HG03159 (cell line): ENCODE measurements at regions not wholly inside any gene's neighbourhood (a gene's known extent, or its start where the extent isn't known, plus 50 kb on each side); places are given as distances from the start of the nearest gene placed in this dataset.
"Not testable (repeated sequence)": the region's sequence is repeated elsewhere in the genome, so short reads cannot be mapped to it uniquely, and the experiment has no call there.

ENCODE experiments used
- ATAC-seq: cut with Tn5 transposase; IDR thresholded peaks from one replicate; pipeline ENCODE4 v1.9.1; 2021; ENCODE audit warnings: mild to moderate bottlenecking, moderate library complexity; ENCODE audit not compliant: unreplicated experiment

DNA sequence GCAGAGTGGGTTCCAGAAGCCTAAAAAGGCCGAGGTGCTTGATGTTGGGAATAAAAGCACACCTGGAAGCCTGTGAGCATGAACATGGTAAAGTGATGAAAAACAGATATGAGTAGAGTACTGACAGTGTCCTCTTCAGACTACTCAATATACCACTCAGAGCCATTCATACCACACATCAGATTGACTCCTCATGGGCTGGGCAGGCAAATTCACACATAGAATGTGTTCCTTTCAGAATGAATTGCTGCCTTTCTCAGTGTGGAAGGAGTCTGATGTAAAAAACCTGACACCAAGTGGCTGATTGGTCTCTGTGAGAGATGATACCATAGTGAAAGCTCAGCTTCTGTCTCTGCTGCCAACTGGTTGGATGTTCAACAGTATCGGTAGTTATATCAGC lies 442.7 kb downstream of the RAPGEF2 start:
- ATAC-seq: no peak

DNA sequence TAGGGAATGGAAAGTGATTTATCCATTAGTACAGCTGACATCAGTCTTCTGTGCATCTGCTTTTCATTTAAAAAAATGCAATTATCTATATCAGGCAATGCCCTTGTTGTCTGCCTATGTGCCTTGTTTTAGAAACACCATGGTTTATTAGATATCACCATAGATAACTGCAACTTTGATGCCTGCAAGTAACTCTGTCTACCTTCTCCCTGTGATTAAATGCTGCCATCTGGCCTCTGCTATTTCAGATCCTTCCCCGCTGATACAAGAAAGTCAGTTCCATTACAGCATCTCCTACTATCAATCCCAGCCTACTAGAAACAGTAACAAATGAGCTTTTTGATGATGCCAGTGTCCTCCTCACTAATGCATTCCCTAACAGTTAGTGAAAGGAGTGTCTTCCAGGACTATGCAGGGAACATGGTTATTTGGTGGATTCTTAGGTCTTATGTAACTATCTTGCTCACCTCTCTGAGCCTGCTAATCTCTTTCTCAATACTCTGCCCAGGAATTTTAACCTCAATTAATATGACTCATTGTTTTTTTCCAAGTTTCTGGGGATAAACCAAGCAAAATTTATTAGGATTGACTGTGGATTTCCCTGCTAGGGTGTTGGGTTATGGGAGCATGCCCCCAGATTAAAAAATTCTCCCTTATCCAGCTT lies 444.9 kb downstream of the RAPGEF2 start:
- ATAC-seq: no peak

DNA sequence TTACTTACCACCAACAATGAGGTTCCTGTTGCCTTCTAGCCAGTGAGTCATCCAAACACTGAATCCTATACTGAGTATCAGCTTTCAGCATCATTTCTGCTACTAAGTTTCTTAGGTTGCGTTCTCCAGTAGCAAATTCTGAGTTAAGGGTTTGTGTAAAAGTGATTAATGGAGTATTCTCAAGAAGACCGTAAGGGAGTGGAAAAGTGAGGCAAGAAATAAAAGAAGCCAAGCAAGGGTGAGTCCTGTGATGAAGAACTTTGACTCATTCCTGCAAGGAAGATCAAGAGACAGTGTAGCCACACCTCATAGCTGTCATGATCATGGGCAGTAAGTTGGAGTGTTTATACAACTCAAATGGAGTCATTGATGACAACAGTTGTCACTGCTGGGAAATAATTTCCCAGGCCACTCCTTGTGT lies 446.2 kb downstream of the RAPGEF2 start:
- ATAC-seq: no peak

DNA sequence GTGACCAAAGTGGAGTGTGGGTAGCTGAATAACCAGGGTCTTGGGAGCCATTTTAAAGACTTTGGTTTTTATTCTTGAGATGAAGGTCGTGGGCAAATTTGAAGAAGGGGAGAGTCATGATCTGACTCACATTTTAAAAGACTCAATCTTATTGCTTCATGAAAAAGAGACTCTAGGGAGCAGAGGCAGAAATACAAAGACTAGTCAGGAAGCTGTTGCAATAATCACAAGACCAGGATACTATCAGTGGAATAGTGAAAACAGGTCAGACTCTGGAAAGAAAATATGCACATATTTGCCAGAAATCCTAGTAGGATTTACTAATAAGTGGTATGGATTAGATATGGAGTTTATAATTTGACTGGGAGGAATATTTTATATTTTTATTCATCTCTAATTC lies 448.4 kb downstream of the RAPGEF2 start:
- no peak for ATAC-seq

DNA sequence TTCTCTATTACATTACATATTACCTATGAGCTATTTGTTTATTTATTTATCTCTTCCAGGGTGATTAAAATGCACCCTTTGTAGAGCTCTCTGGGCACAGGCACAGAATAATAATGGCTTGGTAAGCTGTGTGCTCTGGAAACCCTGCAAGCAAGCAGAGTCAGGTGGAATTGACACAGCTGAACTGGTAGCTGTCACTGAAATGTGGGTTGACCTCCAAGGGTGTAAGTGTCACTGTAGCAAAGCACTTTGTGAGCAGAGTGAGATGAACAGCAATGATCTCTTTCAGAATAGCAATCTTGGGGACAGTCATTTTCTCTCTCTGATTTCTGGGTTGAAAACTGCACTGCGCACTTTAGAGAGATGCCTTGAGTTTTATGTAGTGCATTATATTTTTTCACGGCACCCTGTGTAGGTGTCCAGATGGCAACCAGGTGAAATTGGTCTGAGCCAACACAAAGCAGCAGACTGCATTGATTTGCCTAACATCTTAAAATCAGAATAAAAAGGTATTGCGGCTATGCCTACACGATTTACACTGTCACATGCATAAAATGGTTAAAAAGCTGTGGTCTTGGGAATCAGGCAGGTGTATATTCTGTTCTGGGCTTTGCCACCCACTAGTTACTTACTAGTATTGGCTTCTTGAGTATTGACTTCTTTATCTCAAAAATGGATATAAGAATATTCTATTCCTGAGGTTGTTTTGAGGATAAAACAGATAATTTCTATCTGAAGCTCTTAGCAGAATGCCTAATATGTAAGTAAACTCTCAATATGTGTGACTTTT lies 450.3 kb downstream of the RAPGEF2 start:
- no peak for ATAC-seq

DNA sequence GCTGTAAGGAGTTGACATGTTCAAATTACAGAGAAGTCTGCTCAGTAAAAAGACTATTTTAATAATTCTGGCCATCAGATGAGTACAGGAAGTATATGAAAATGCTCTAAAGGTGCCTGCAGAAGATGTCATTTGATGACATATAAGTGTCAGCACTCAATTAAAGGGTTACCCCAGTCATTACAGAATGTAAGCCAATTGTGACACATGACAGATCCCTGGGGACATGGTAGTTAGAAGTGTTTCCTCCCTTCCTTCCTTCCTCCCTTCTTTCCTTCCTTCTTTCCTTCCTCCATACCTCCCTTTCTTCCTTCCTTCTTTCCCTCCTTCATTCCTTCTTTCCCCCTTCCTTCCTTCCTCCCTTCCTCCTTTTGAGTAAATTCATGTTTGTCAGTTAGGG lies 453.0 kb downstream of the RAPGEF2 start:
- ATAC-seq: no peak

DNA sequence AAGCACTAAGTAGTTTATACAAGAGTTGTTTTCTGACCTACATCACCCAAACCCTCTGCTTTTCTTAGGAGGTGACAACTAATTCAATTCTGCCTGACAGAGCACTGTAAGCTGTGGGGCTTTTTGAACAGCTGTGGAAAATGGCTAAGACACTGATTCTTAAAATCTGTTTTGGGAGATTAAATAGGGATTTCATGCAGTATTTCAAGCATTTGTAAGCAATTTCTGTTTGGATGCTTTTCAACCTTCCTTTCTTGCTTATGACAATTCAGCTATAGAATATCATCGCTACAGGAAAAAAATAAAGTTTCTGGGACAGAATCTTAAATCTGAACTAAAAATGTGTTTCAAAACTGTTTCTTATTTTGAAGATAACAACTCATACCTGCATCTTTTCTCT lies 459.5 kb downstream of the RAPGEF2 start:
- no peak for ATAC-seq

DNA sequence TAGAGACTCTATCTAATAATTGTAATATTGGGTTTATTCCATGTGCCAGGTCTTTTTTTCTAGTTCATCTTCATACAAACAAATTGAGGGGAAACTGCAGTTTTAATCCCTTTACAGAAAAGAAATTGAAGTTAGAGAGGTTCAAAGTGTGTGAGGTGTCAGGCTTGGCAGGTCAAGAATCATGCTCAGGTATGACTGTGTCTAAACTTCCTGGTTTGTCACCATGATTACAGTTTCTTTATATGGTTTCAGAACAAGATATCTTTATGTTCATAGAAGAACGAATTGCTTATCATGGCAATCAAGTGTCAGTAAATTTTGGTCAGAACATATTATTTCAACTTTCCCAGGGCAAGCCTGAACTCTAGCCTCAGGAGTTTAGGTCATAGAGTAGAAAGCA lies 460.4 kb downstream of the RAPGEF2 start:
- ATAC-seq: no peak

DNA sequence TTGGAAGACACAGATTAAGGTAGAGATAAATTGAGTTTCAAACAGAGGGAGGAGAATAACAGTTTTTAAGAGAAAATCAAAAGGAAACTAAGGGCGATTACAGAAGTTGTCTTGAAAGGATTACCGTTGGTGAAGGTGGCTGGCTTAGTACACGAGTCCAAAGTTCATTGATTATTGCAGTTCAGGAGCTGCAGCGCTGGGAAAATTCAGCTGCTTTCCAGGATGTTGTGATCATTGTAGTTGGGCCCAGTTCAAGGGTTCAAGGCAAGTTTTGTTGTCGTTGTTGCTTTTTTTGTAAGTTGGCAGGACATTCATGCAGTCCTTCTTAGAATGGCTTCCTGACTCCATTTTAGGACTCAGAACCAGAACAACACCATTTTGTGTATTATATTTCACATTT lies 461.7 kb downstream of the RAPGEF2 start:
- no peak for ATAC-seq

DNA sequence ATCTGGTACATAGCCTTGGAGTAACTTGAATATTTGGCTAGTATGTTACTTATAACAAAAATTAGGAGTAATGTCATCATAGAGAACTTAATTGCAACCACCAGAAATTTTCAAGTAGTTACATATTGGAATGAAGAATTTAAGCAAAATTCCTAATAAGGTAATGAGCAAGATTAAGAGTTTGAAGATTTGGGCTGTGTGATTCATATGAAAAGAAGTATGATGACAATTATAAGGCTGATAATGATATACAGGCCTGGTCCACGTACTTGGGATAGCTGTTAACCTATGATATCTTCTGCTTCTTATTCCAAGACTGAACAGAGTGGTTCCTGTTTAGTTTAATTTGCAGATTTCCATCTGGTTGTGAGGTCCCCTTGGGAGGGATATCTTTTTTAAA lies 463.9 kb downstream of the RAPGEF2 start:
- ATAC-seq: no peak

DNA sequence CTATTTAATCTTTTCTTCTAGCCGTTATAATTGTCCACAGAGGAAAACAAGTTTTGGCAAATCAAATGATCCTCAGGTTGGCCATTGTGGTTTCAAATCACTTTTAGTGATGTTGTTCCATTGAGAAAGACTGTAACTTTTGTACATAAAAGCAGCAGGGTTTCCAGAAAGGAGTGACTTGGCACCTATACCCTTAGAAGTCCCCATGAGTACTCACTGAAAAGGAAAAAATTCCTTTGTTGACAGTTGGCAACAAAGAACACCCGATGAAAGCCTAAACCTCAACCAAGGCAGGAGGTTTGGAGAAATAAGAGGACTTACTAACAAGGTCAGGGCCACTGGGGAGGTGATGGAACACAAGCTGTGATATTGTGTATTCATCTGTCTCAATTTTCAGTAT lies 474.4 kb downstream of the RAPGEF2 start:
- no peak for ATAC-seq

DNA sequence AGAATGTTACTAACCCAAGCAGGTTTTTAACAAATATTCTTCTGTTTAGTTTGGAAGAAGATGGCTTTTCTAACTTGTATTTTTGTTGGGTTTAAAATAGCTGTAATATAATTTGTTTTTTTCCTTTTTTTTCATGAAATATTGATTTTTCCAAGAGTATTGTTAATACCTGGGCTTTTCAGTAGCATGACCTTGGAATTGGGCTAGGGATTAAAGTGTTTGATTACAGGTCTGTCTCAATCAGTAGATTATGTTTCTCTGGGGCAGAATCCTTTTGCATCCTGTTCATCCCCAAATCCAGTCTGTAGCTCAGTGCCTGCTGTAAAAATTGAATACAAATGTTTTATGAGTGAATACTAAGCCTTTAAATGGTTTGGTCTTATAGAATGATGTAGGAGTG lies 479.8 kb downstream of the RAPGEF2 start:
- ATAC-seq: no peak

DNA sequence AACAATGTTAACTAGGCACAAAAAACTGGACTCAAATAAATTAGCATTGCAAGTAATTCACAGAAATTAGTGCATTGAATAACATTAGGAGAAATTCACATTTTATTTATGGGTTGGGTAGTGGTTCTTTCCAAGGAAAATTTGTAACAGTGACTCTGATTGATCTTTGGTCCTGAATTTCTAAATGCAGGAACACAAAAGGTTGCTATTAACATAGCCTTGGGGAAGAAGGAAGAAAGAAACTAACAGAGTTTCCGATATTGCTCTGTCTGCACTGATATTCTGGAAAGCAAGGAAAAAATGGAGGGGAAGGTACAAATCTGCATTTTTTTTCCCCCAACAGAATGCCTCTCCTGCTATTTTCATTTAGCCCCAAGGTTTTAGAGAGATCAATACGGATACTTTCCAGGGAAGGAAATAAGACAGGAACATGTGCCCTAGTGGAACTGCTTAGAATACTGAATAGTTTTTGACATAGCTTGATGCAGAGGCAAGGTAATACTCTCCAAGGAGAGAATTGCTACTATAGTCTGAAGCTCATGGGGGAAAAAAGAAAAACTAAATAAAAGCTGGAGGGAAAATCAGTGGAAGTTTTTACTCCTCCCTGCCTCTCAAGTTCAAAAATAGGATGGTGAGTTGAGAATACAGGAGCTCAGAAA lies 490.1 kb downstream of the RAPGEF2 start:
- ATAC-seq: no peak

DNA sequence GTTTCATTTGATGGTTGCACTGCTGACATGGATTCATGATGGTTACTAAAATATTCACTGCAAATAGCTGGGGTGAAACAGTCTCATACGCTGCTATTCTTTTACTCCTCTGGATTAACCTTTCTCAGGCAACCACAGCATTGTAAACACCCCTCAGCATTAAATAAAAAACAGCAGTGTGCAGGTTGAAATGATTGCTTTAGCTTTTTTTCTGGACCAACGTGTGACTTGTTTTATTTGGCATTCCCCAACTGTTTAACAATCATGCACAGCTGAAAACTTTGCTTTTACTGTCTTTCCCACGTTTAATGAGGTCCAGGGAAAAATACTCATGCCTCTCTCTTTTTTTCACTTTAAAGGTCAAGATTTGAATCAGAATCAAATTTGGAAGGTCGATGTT lies 490.8 kb downstream of the RAPGEF2 start:
- ATAC-seq: no peak

DNA sequence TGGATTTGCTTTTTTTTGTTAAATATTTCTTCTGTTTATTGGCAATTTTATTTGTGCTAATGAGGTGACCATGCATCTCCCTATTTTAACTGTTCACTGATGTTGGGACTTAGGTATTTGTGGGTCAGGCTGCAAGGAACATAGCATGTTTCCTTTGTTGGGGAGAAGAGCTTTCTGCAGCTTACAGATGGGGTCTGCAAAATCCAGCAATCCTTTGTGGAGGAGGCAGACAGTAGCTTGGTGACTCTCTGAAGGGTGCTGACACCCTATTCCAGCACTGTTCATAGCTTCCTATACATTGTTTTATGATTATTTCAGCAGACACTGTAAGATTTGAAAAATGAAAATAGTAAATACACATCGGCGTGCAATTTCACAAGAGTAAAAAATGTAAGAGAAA lies 491.7 kb downstream of the RAPGEF2 start:
- ATAC-seq: no peak

DNA sequence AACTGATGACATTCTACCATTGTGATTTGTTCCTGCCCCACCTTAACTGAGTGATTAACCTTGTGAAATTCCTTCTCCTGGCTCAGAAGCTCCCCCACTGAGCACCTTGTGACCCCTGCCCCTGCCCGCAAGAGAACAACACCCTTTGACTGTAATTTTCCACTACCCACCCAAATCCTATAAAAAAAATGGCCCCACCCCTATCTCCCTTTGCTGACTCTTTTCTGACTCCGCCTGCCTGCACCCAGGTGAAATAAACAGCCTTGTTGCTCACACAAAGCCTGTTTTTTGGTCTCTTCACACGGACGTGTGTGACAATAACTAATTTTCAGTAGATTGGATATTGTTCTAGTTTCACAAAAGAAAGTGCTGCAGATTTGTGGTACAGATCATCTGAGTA lies 492.2 kb downstream of the RAPGEF2 start:
- ATAC-seq: not testable (repeated sequence)

DNA sequence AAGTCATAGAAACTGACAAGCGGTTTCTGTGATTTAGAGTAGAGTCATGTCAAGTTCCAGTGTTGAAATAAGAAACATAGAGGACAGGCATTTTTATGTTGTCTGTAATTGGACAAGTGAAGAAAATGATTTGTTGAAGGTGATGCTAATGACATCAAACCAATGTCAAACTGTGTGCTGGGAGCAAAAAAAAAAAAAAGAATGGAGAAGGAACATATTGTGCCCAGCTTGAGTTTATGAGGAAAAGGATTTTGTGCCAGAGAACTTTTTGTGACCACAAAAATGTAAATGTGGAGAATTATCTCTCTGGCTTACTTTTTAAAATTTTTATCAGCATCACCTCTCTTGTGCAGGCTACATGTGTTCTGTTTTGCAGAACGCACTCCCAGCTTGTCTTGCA lies 495.7 kb downstream of the RAPGEF2 start:
- ATAC-seq: no peak

DNA sequence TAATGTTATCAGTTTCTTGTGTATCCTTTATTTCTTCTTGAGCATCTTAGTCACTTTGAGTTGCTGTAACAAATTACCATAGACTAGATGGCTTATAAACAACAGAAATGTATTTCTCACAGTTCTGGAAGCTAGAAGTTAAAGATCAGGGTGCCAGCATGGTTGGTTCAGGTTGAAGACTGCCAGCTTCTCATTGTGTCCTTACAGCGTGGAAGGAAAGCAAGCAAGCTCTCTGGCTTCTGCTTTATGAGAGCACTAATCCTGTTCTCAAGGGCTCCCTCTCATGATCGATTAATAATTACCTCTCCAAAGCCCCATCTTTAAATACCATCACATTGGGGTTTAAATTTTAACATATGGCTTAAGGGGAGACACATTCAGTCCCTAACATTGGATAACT lies 497.2 kb downstream of the RAPGEF2 start:
- ATAC-seq: no peak

DNA sequence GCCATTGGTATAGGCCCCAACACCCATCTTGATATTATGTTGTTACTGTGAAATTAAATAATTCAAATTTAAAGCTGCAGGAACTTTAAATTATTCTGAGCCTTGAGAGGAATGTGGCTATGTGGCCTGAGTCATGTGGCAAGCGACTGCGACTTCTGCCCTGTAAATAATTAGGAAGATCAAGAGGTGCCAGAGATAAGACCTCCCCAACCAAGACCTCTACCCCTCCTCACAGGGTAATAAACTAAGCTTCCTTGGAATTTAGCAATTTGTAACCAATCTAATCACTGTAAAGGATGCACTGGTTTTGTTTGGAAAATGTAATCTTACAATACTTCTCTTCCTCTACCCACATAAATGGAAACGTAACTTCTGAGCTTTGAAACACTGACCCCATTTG lies 501.9 kb downstream of the RAPGEF2 start:
- no peak for ATAC-seq

DNA sequence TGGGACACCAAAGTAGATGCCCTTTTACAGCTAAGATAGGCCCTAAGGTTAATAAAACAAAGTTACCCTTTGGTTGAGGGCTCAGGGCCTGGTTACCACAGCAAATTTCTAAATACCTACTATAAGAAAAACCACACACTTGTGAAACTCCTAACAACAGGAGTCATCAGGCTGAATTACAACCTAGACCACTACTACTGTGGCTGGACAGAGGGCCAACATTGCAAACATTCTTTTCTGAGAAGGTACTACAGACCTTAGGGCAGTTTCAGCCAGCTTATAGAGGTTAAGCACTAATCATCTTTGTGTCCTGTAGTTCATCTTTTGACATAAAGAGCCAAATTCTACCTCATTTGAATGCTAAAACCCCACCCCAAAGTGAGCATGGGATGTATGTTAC lies 504.0 kb downstream of the RAPGEF2 start:
- no peak for ATAC-seq

DNA sequence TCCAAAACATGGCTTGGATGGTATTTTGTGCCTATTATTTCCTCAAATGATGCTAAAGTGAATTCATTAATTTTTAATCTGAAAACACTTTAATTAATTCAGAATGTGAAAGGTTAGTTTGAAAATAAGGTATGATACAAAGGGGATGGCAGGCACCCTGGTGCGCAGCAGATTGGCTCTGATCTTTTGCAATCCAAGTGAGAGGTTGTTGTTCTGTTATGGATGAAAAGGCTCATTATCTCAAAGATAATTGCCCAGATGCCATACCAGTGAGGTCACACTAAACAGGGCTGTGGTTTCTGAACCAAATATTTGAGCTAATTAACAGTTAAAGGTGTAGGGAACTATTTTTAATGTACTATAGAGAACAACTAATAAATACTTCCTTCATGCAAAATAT lies 504.9 kb downstream of the RAPGEF2 start:
- no peak for ATAC-seq

DNA sequence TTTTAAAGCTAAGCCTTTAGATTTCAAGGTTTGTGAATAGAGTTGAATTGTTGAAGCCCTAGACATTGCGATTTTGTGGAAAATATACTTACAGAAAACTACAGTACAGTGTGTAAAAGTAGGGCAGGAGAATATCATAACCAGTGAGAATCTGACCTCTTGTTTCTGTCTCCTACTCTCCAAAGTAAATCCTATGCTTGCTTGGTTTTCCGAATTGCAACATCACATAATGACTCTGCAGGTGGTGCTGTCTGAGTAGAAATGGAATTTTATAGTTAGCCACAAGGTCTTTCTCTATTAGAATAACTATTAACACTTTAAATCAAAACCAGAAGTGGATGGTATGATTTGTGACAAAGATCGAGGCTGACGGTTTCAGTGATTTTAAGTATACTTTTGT lies 505.6 kb downstream of the RAPGEF2 start:
- ATAC-seq: no peak
